DND-41 (cell line): ENCODE measurements at regions not wholly inside any gene's neighbourhood (a gene's known extent, or its start where the extent isn't known, plus 50 kb on each side); places are given as distances from the start of the nearest gene placed in this dataset.

Experiments used
- ATAC-seq: fragments of 200-7000 bp; cut with Tn5 transposase; 3 replicates; pipeline ENCODE4 v1.9.1; 2021; ENCODE audit warnings: low read depth; ENCODE audit not compliant: insufficient read depth
- DNase-seq: peaks from one replicate; pipeline ENCODE4 v3.0.0-alpha.2; 2020
- H2AFZ ChIP-seq: 2 replicates; pipeline ENCODE4 v1.6.0; 2012; ENCODE audit warnings: low read depth, low read length
- H3K27ac ChIP-seq: 2 replicates; pipeline ENCODE4 v1.5.1; 2012; ENCODE audit warnings: low read length, inconsistent platforms
- H3K27me3 ChIP-seq: fragments of 200-600 bp; sonication (generic); 2 replicates; pipeline ENCODE4 v1.6.0; 2012; ENCODE audit warnings: low read length, mild to moderate bottlenecking, inconsistent platforms; ENCODE audit not compliant: insufficient read depth, poor library complexity
- H3K36me3 ChIP-seq: 2 replicates; pipeline ENCODE4 v1.5.1; 2012; ENCODE audit warnings: low read length, inconsistent platforms; ENCODE audit not compliant: insufficient read depth
- H3K4me1 ChIP-seq: 2 replicates; pipeline ENCODE4 v1.5.1; 2012; ENCODE audit warnings: mild to moderate bottlenecking, low read length; ENCODE audit not compliant: insufficient read depth
- H3K4me2 ChIP-seq: 2 replicates; pipeline ENCODE4 v1.6.0; 2012; ENCODE audit warnings: mild to moderate bottlenecking, moderate library complexity, low read length, inconsistent platforms; ENCODE audit not compliant: insufficient read depth
- H3K4me3 ChIP-seq, 2 experiments: fragments of 200-600 bp in 1 of 2; shearing (Covaris generic) in 1 of 2; 2 replicates each; pipeline ENCODE4 v1.5.1; 2012 to 2016; ENCODE audit warnings: inconsistent platforms in 2 of 2, low read length in 2 of 2, mild to moderate bottlenecking in 2 of 2, low read depth in 1 of 2, moderate library complexity in 1 of 2
- H3K79me2 ChIP-seq: 2 replicates; pipeline ENCODE4 v1.6.0; 2012; ENCODE audit warnings: low read length, inconsistent platforms; ENCODE audit not compliant: insufficient read depth
- H3K9ac ChIP-seq: 2 replicates; pipeline ENCODE4 v1.6.0; 2012; ENCODE audit warnings: low read depth, mild to moderate bottlenecking, inconsistent platforms, low read length, moderate library complexity
- H3K9me3 ChIP-seq: 2 replicates; pipeline ENCODE4 v1.5.1; 2012; ENCODE audit warnings: low read length, moderate library complexity, mild to moderate bottlenecking, inconsistent platforms; ENCODE audit not compliant: insufficient read depth, severe bottlenecking
- H4K20me1 ChIP-seq: 2 replicates; pipeline ENCODE4 v1.6.0; 2012; ENCODE audit warnings: low read length; ENCODE audit not compliant: insufficient read depth
- CTCF ChIP-seq: IDR thresholded peaks from 2 replicates; pipeline ENCODE4 v1.5.1; 2012; ENCODE audit warnings: borderline replicate concordance, low read length, moderate library complexity, mild to moderate bottlenecking; ENCODE audit not compliant: poor library complexity, severe bottlenecking; ENCODE audit errors: extremely low read depth
- EZH2 ChIP-seq: IDR thresholded peaks from 3 replicates; pipeline ENCODE4 v1.6.1; 2012; ENCODE audit warnings: borderline replicate concordance, low read depth, mild to moderate bottlenecking, moderate library complexity, low read length, inconsistent platforms; ENCODE audit not compliant: severe bottlenecking

GRCh38 chr6:93751969-93752368, 332.6 kb upstream of the EPHA7 start:
- Histone ChIP-seq H3K4me2 (no peak overlapping the region), H3K36me3 (no peaks in the 10 kb centered on the region), H3K4me1 (no peaks in the 10 kb centered on the region), H2AFZ (no peak overlapping the region), H3K27ac (no peak overlapping the region), H4K20me1 (no peaks in the 10 kb centered on the region), H3K4me3 (no peak overlapping the region), H3K9me3 (no peaks in the 10 kb centered on the region), H3K27me3 (no peaks in the 10 kb centered on the region), H3K79me2 (no peaks in the 10 kb centered on the region), H3K9ac (no peak overlapping the region)
- ATAC-seq (no peak), DNase-seq (no peak)
- TF ChIP-seq CTCF, result no peak
- TF ChIP-seq EZH2, result no peak

- H3K79me2 ChIP-seq, result no peaks in the 10 kb centered on the region
- H3K4me1 ChIP-seq, result no peaks in the 10 kb centered on the region
- H3K9me3 ChIP-seq, result no peaks in the 10 kb centered on the region
- no peak for TF ChIP-seq EZH2
- TF ChIP-seq CTCF, result no peak
- H4K20me1 ChIP-seq, result no peaks in the 10 kb centered on the region
- no peak for ATAC-seq
- no peak overlapping the region for H3K4me2 ChIP-seq
- no peak for DNase-seq
- no peak overlapping the region for H3K9ac ChIP-seq
- H3K36me3 ChIP-seq, result no peaks in the 10 kb centered on the region
- H3K27ac ChIP-seq, result no peak overlapping the region
- H3K27me3 ChIP-seq, result no peaks in the 10 kb centered on the region
- no peak overlapping the region for H3K4me3 ChIP-seq
- H2AFZ ChIP-seq, result no peak overlapping the region
Measured at GRCh38 chr6:93749930-93750329, 330.6 kb upstream of the EPHA7 start.

GRCh38 chr6:93749191-93749590, 329.8 kb upstream of the EPHA7 start:
- Histone ChIP-seq H3K79me2 (no peaks in the 10 kb centered on the region), H2AFZ (no peak overlapping the region), H3K4me2 (no peak overlapping the region), H3K4me1 (no peaks in the 10 kb centered on the region), H3K36me3 (no peaks in the 10 kb centered on the region), H3K27ac (no peak overlapping the region), H4K20me1 (no peaks in the 10 kb centered on the region), H3K9me3 (no peaks in the 10 kb centered on the region), H3K27me3 (no peaks in the 10 kb centered on the region), H3K9ac (no peak overlapping the region), H3K4me3 (no peak overlapping the region)
- DNase-seq (no peak), ATAC-seq (no peak)
- TF ChIP-seq CTCF (no peak), EZH2 (no peak)

- no peaks in the 10 kb centered on the region for H3K27me3 ChIP-seq
- H3K9ac ChIP-seq, result no peak overlapping the region
- no peaks in the 10 kb centered on the region for H3K36me3 ChIP-seq
- H3K79me2 ChIP-seq, result no peaks in the 10 kb centered on the region
- H3K4me1 ChIP-seq, result no peaks in the 10 kb centered on the region
- no peak overlapping the region for H2AFZ ChIP-seq
- H3K9me3 ChIP-seq, result no peaks in the 10 kb centered on the region
- H4K20me1 ChIP-seq, result no peaks in the 10 kb centered on the region
- ATAC-seq, result no peak
- H3K4me3 ChIP-seq, result no peak overlapping the region
- H3K4me2 ChIP-seq, result no peak overlapping the region
- no peak overlapping the region for H3K27ac ChIP-seq
- no peak for DNase-seq
- TF ChIP-seq CTCF (no peak), EZH2 (no peak)
Measured at GRCh38 chr6:93746892-93747291, 327.5 kb upstream of the EPHA7 start.
